HepG2 (cell line): ENCODE measurements at regions not wholly inside any gene's neighbourhood (a gene's known extent, or its start where the extent isn't known, plus 50 kb on each side); places are given as distances from the start of the nearest gene placed in this dataset.
A peak's percentile ranks its signal among the peaks of the same experiment; 100 is the strongest.

ENCODE experiments used
- ATAC-seq: fragments of 200-7000 bp; cut with Tn5 transposase; 3 replicates; pipeline ENCODE4 v1.9.1; 2020; ENCODE audit warnings: mild to moderate bottlenecking, moderate library complexity
- BruUV-seq: library from RNA; stranded (reverse); fragments of 400-500 nt; replicated peaks from 2 replicates; lab custom pipeline; 2021; lab: Mats Ljungman, UMichigan
- CTCF ChIA-PET: fragments of 300-600 bp; formaldehyde crosslinking; extraction: SDS; loops from one replicate; lab custom pipeline; 2021; ENCODE audit warnings: low total read pairs, inconsistent platforms, low intra/inter-chr PET ratio; lab: Yijun Ruan, JAX
- POLR2A ChIA-PET: fragments of 350-600 bp; sonication (Branson Sonifier 250); formaldehyde crosslinking; loops from one replicate; lab custom pipeline; 2020; ENCODE audit warnings: antibody characterized with exemption, inconsistent platforms; lab: Yijun Ruan, JAX
- DNase-seq: peaks from one replicate; pipeline ENCODE4 v3.0.0-alpha.2; 2015; ENCODE audit warnings: low spot score
- FAIRE-seq: peaks from 3 replicates; lab custom pipeline; 2011; peaks lifted over from hg19 to GRCh38; lab: Jason Lieb, UNC
- H2AFZ ChIP-seq: one replicate; pipeline ENCODE4 v1.6.1; 2011; ENCODE audit warnings: low read length, inconsistent platforms
- H3K27ac ChIP-seq: fragments of 300-600 bp; 3 replicates; pipeline ENCODE4 v1.8.0; 2011; ENCODE audit warnings: mixed run types, mild to moderate bottlenecking, mixed read lengths, low read length, inconsistent platforms; ENCODE audit not compliant: insufficient read depth; ENCODE audit errors: extremely low read length
- H3K27me3 ChIP-seq, 2 experiments: fragments of 200-600 bp in 1 of 2; 2 replicates in 1 of 2; 3 replicates in 1 of 2; pipeline versions ENCODE4 v1.6.0 to v1.8.0; 2011; ENCODE audit warnings: low read length in 2 of 2, mild to moderate bottlenecking in 2 of 2, moderate library complexity in 2 of 2, inconsistent platforms in 1 of 2; ENCODE audit not compliant: insufficient read depth in 2 of 2, control insufficient read depth in 1 of 2
- H3K36me3 ChIP-seq, 2 experiments: fragments of 200-600 bp in 1 of 2; replicated peaks in 1 of 2; 2 replicates in 1 of 2; 3 replicates in 1 of 2; pipeline versions ENCODE4 v1.5.1 to v1.8.0; 2011; ENCODE audit warnings: low read length in 2 of 2, inconsistent platforms in 1 of 2; ENCODE audit not compliant: insufficient read depth in 2 of 2, control insufficient read depth in 1 of 2
- H3K4me1 ChIP-seq: 2 replicates; pipeline ENCODE4 v1.5.1; 2012; ENCODE audit warnings: low read length, inconsistent platforms; ENCODE audit not compliant: insufficient read depth
- H3K4me2 ChIP-seq: 2 replicates; pipeline ENCODE4 v1.6.0; 2011; ENCODE audit warnings: low read depth, low read length, inconsistent platforms
- H3K4me3 ChIP-seq, 3 experiments: fragments of 200-600 bp in 1 of 3; sonication (generic), shearing (Covaris generic) in 1 of 3; replicated peaks in 1 of 3; 2 replicates each; pipeline ENCODE4 v1.5.1; 2011 to 2016; ENCODE audit warnings: low read length in 3 of 3, inconsistent platforms in 2 of 3, low read depth in 2 of 3, mild to moderate bottlenecking in 2 of 3, control low read depth in 1 of 3, mixed read lengths in 1 of 3; ENCODE audit not compliant: insufficient read depth in 1 of 3
- H3K79me2 ChIP-seq: one replicate; pipeline ENCODE4 v1.6.1; 2011; ENCODE audit warnings: low read length, inconsistent platforms; ENCODE audit not compliant: insufficient read depth
- H3K9ac ChIP-seq: 2 replicates; pipeline ENCODE4 v1.6.0; 2011; ENCODE audit warnings: mild to moderate bottlenecking, low read depth, low read length, inconsistent platforms; ENCODE audit not compliant: insufficient read depth
- H3K9me3 ChIP-seq: 2 replicates; pipeline ENCODE4 v1.5.1; 2012; ENCODE audit warnings: mild to moderate bottlenecking, low read length
- H4K20me1 ChIP-seq: 2 replicates; pipeline ENCODE4 v1.6.0; 2011; ENCODE audit warnings: inconsistent platforms, mild to moderate bottlenecking, low read length, moderate library complexity; ENCODE audit not compliant: insufficient read depth
- ADNP ChIP-seq: sonication (generic); formaldehyde crosslinking; IDR thresholded peaks from 2 replicates; pipeline ENCODE4 v1.4.0; 2020; ENCODE audit warnings: missing genetic modification reagents
- ARID3A ChIP-seq: IDR thresholded peaks from 2 replicates; pipeline ENCODE4 v1.6.1; 2012; ENCODE audit warnings: low read depth, low read length, improper control_type of control experiment
- ASH2L ChIP-seq: fragments of 300-600, 200-600 bp; sonication (generic); IDR thresholded peaks from 2 replicates; pipeline ENCODE4 v1.7.0; 2017; ENCODE audit warnings: low read depth, mild to moderate bottlenecking, moderate library complexity, mixed read lengths, low read length; ENCODE audit not compliant: insufficient read length
- CREM ChIP-seq, 2 experiments: sonication (generic) in 1 of 2; formaldehyde crosslinking in 1 of 2; IDR thresholded peaks; 2 replicates each; pipeline versions ENCODE4 v1.4.0 to v1.6.1; 2016 to 2020; ENCODE audit warnings: antibody characterized with exemption in 1 of 2, mild to moderate bottlenecking in 1 of 2, missing genetic modification reagents in 1 of 2
- GATAD2A ChIP-seq: IDR thresholded peaks from 2 replicates; pipeline ENCODE4 v1.6.1; 2016
- HNF4A ChIP-seq: sonication (generic); formaldehyde crosslinking; IDR thresholded peaks from 2 replicates; pipeline ENCODE4 v1.4.0; 2020; ENCODE audit warnings: missing genetic modification reagents
- HNF4G ChIP-seq, 2 experiments: sonication (generic) in 1 of 2; formaldehyde crosslinking in 1 of 2; IDR thresholded peaks; 2 replicates each; pipeline versions ENCODE4 v1.4.0 to v1.6.1; 2011 to 2020; ENCODE audit warnings: borderline replicate concordance in 2 of 2, low read depth in 2 of 2, mild to moderate bottlenecking in 2 of 2, low read length in 1 of 2, missing genetic modification reagents in 1 of 2, moderate library complexity in 1 of 2
- MED8 ChIP-seq: sonication (generic); formaldehyde crosslinking; IDR thresholded peaks from 2 replicates; pipeline ENCODE4 v1.8.1; 2023; ENCODE audit warnings: mild to moderate bottlenecking, missing genetic modification reagents; ENCODE audit not compliant: insufficient replicate concordance
- NCOR1 ChIP-seq: fragments of 200-600 bp; sonication (generic); IDR thresholded peaks from 2 replicates; pipeline ENCODE4 v1.7.0; 2017; ENCODE audit warnings: antibody characterized with exemption, low read length, borderline replicate concordance
- PAXIP1 ChIP-seq: sonication (generic); formaldehyde crosslinking; conservative IDR thresholded peaks from 2 replicates; pipeline ENCODE4 v1.4.0; 2020; ENCODE audit warnings: mild to moderate bottlenecking, missing genetic modification reagents, moderate library complexity
- PHF21A ChIP-seq: sonication (generic); formaldehyde crosslinking; IDR thresholded peaks from 2 replicates; pipeline ENCODE4 v1.5.0; 2020; ENCODE audit warnings: mild to moderate bottlenecking, missing genetic modification reagents
- SP5 ChIP-seq: IDR thresholded peaks from 2 replicates; pipeline ENCODE4 v1.6.1; 2016; ENCODE audit warnings: low read depth, borderline replicate concordance
- TEAD2 ChIP-seq: sonication (generic); formaldehyde crosslinking; IDR thresholded peaks from 2 replicates; pipeline ENCODE4 v1.9.0; 2021; ENCODE audit warnings: missing genetic modification reagents
- ZBTB46 ChIP-seq: sonication (generic); formaldehyde crosslinking; IDR thresholded peaks from 2 replicates; pipeline ENCODE4 v1.4.0; 2020; ENCODE audit warnings: mild to moderate bottlenecking, missing genetic modification reagents, borderline replicate concordance
- ZFYVE20 ChIP-seq: sonication (generic); formaldehyde crosslinking; IDR thresholded peaks from 2 replicates; pipeline ENCODE4 v1.8.0; 2023; ENCODE audit warnings: low read depth, mild to moderate bottlenecking, moderate library complexity, missing genetic modification reagents, borderline replicate concordance
- ZNF367 ChIP-seq: sonication (generic); formaldehyde crosslinking; IDR thresholded peaks from 2 replicates; pipeline ENCODE4 v1.4.0; 2020; ENCODE audit warnings: missing genetic modification reagents, borderline replicate concordance
- WGBS: methylation state at CpG from one replicate; pipeline ENCODE4 v1.1.6; 2017; ENCODE audit warnings: low lambda C conversion rate; 5-methylcytosine and 5-hydroxymethylcytosine counted together
- in situ Hi-C: cut with HindIII; loops from 2 replicates; pipeline ENCODE4 v1.10.0; 2017; ENCODE audit warnings: low pct_unique_long_range_greater_than_20kb; ENCODE audit not compliant: extremely low pct_ligation_motif_present
- intact Hi-C: fragments of 100-400 bp; cut with micrococcal nuclease; formaldehyde crosslinking; loops from one replicate; pipeline ENCODE4 v1.10.0; 2022; ENCODE audit not compliant: unreplicated experiment

GRCh38 chr22:27489178-27489675 is 312.3 kb downstream of the MN1 start:
- no peak for FAIRE-seq
- ChIA-PET CTCF (no interaction called here), POLR2A (interaction anchor here (1.1 kb wide), 1 partner anchor 181 kb away, joined by 3 read pairs; no protein-coding TSS in a partner anchor)
- H3K27ac ChIP-seq, result no peak overlapping the region
- H4K20me1 ChIP-seq, result no peaks in the 10 kb centered on the region
- no peak overlapping the region for H3K4me3 ChIP-seq
- H3K36me3 ChIP-seq, result no peaks in the 10 kb centered on the region
- WGBS, result 4% methylated on average over 4 of the region's 4 CpGs
- TF ChIP-seq PAXIP1, result peak; percentile 38; the same call in 1 of the 2 replicates
- no peak for TF ChIP-seq MED8 (CRISPR knock-in tag)
- TF ChIP-seq SP5 (CRISPR knock-in tag), result 0 out of 2 replicates have a peak, but pooled peaks have one; percentile 13
- peak; percentile 76 for TF ChIP-seq NCOR1
- no peak for TF ChIP-seq ZNF367
- no peak for TF ChIP-seq TEAD2 (CRISPR knock-in tag)
- TF ChIP-seq ASH2L, result peak; percentile 39
- TF ChIP-seq ZBTB46 (CRISPR knock-in tag), result no peak
- no peak for TF ChIP-seq ADNP (CRISPR knock-in tag)
- TF ChIP-seq CREM (IDR thresholded peaks at IDR 0.05), result peak; percentile 36
- TF ChIP-seq CREM (CRISPR knock-in tag; IDR thresholded peaks at IDR 0.05), result no peak
- TF ChIP-seq HNF4A (CRISPR knock-in tag), result peak; percentile 56; the same call in 1 of the 2 replicates
- 0 out of 2 replicates have a peak, but pooled peaks have one; percentile 21 for TF ChIP-seq GATAD2A (CRISPR knock-in tag)
- 0 out of 2 replicates have a peak, but pooled peaks have one; percentile 20 for TF ChIP-seq PHF21A (CRISPR knock-in tag)
- TF ChIP-seq HNF4G (IDR thresholded peaks at IDR 0.05; ENCODE audit: borderline replicate concordance, low read depth, low read length), result peak; percentile 42; the same call in 1 of the 2 replicates
- TF ChIP-seq HNF4G (CRISPR knock-in tag; IDR thresholded peaks at IDR 0.05; ENCODE audit: borderline replicate concordance, low read depth), result no peak
- TF ChIP-seq ARID3A, result 0 out of 2 replicates have a peak, but pooled peaks have one; percentile 37
- TF ChIP-seq ZFYVE20 (CRISPR knock-in tag), result no peak
- in situ Hi-C loops (no loop called here), intact Hi-C loops (no loop called here)
- no peaks in the 10 kb centered on the region for H3K9me3 ChIP-seq
- H3K27me3 ChIP-seq, result peaks cover 1 to 3% of the 10 kb centered on the region in 2 experiments; a peak in 1 of 5 replicates
- H3K9ac ChIP-seq, result no peak overlapping the region
- peak overlapping the region; percentile 68 for H3K4me2 ChIP-seq
- DNase-seq, result peak; percentile 60
- peak; percentile 59 for ATAC-seq
- H3K79me2 ChIP-seq, result no peaks in the 10 kb centered on the region
- no peak overlapping the region for H2AFZ ChIP-seq
- BruUV-seq, result no TSS peak
- peaks cover 27% of the 10 kb centered on the region for H3K4me1 ChIP-seq
